Keratinocyte (primary cell): ENCODE measurements at regions not wholly inside any gene's neighbourhood (a gene's known extent, or its start where the extent isn't known, plus 50 kb on each side); places are given as distances from the start of the nearest gene placed in this dataset.
"Not testable (repeated sequence)": the region's sequence is repeated elsewhere in the genome, so short reads cannot be mapped to it uniquely, and the experiment has no call there.

ENCODE experiments used
- CTCF ChIP-seq, 3 experiments: IDR thresholded peaks in 1 of 3; conservative IDR thresholded peaks in 1 of 3; optimal IDR thresholded peaks in 1 of 3; 2 replicates in 2 of 3; 3 replicates in 1 of 3; pipeline versions ENCODE3 to v1.5.1; 2011; ENCODE audit warnings: low read length in 3 of 3, mild to moderate bottlenecking in 3 of 3, moderate library complexity in 2 of 3, control low read depth in 1 of 3, inconsistent platforms in 1 of 3; ENCODE audit not compliant: insufficient read depth in 2 of 3; ENCODE audit errors: extremely low read depth in 1 of 3
- EZH2 ChIP-seq: IDR thresholded peaks from one replicate; pipeline ENCODE4 v1.6.1; 2012; ENCODE audit warnings: inconsistent platforms, mild to moderate bottlenecking, low read length, moderate library complexity

- not testable (repeated sequence) for TF ChIP-seq CTCF (optimal IDR thresholded peaks at IDR 0.05 in 1 of 3, IDR thresholded peaks at IDR 0.05 in 1 of 3, conservative IDR thresholded peaks at IDR 0.05 in 1 of 3; ENCODE audit: extremely low read depth in 1 of 3, insufficient read depth in 2 of 3, low read length in 3 of 3); EZH2
Measured at GRCh38 chr11:92157390-92157789, 67.2 kb upstream of the FAT3 start.
